ENCODE measurements at regions not wholly inside any gene's neighbourhood (a gene's known extent, or its start where the extent isn't known, plus 50 kb on each side); places are given as distances from the start of the nearest gene placed in this dataset.
"Not testable (repeated sequence)": the region's sequence is repeated elsewhere in the genome, so short reads cannot be mapped to it uniquely, and the experiment has no call there.

GRCh38 chr15:57767481-57767880, 61.0 kb downstream of the POLR2M start:
- no peak for DNase-seq

- DNase-seq, result no peak
These were observed 62.8 kb downstream of the POLR2M start for GRCh38 chr15:57769266-57769665.

- DNase-seq, result no peak
These were observed 64.0 kb downstream of the POLR2M start for GRCh38 chr15:57770495-57770894.

GRCh38 chr15:57772223-57772957, 65.9 kb downstream of the POLR2M start:
- no peak for DNase-seq

GRCh38 chr15:57773051-57773450, 66.5 kb downstream of the POLR2M start:
- DNase-seq, result no peak

GRCh38 chr15:57777003-57777402, 70.5 kb downstream of the POLR2M start:
- DNase-seq, result no peak

- DNase-seq, result no peak
These were observed 74.0 kb downstream of the POLR2M start for GRCh38 chr15:57780471-57780870.

GRCh38 chr15:57782731-57783130, 76.2 kb downstream of the POLR2M start:
- no peak for DNase-seq

GRCh38 chr15:57784081-57784511, 77.6 kb downstream of the POLR2M start:
- no peak for DNase-seq

- DNase-seq, result no peak
These were observed 78.5 kb downstream of the POLR2M start for GRCh38 chr15:57785039-57785438.

- no peak for DNase-seq
These were observed 79.4 kb downstream of the POLR2M start for GRCh38 chr15:57785959-57786358.

- DNase-seq, result no peak
These were observed 82.7 kb downstream of the POLR2M start for GRCh38 chr15:57789225-57789624.

GRCh38 chr15:57792724-57793449, 86.4 kb downstream of the POLR2M start:
- DNase-seq, result no peak

GRCh38 chr15:57795261-57795660, 88.7 kb downstream of the POLR2M start:
- DNase-seq, result no peak

- no peak for DNase-seq
These were observed 89.6 kb downstream of the POLR2M start for GRCh38 chr15:57796146-57796545.

- no peak for DNase-seq
These were observed 90.6 kb downstream of the POLR2M start for GRCh38 chr15:57797110-57797509.

- DNase-seq, result no peak
These were observed 91.2 kb downstream of the POLR2M start for GRCh38 chr15:57797568-57798267.

- no peak for DNase-seq
These were observed 99.5 kb downstream of the POLR2M start for GRCh38 chr15:57806003-57806402.

GRCh38 chr15:57809285-57809684, 102.8 kb downstream of the POLR2M start:
- not testable (repeated sequence) for DNase-seq

GRCh38 chr15:57816599-57816998, 110.1 kb downstream of the POLR2M start:
- DNase-seq, result no peak

GRCh38 chr15:57819646-57820045, 113.1 kb downstream of the POLR2M start:
- DNase-seq, result no peak

- DNase-seq, result no peak
These were observed 113.6 kb downstream of the POLR2M start for GRCh38 chr15:57820119-57820518.

GRCh38 chr15:57821826-57822225, 115.3 kb downstream of the POLR2M start:
- DNase-seq, result no peak
